Muscle of leg (tissue), 3 donors: ENCODE measurements at regions not wholly inside any gene's neighbourhood (a gene's known extent, or its start where the extent isn't known, plus 50 kb on each side); places are given as distances from the start of the nearest gene placed in this dataset.
"Not testable (repeated sequence)": the region's sequence is repeated elsewhere in the genome, so short reads cannot be mapped to it uniquely, and the experiment has no call there.

Experiments used
- DNase-seq: peaks from one replicate; pipeline ENCODE4 v3.0.0; 2013
- H3K27ac ChIP-seq: one replicate; pipeline ENCODE4 v1.5.1; 2013; ENCODE audit warnings: mild to moderate bottlenecking, low read length, control low read depth
- H3K27me3 ChIP-seq: one replicate; pipeline ENCODE4 v1.6.1; 2013; ENCODE audit warnings: low read length; ENCODE audit not compliant: control insufficient read depth, insufficient read depth
- H3K36me3 ChIP-seq: one replicate; pipeline ENCODE4 v1.6.1; 2013; ENCODE audit warnings: low read length; ENCODE audit not compliant: control insufficient read depth, insufficient read depth
- H3K4me1 ChIP-seq: one replicate; pipeline ENCODE4 v1.6.1; 2013; ENCODE audit warnings: low read length; ENCODE audit not compliant: control insufficient read depth, insufficient read depth
- H3K4me3 ChIP-seq: one replicate; pipeline ENCODE4 v1.5.1; 2013; ENCODE audit warnings: low read length, control low read depth
- H3K9me3 ChIP-seq: replicated peaks from 2 replicates; pipeline ENCODE4 v1.6.1; 2013; ENCODE audit warnings: low read depth, low read length; ENCODE audit not compliant: control insufficient read depth
- WGBS: methylation state at CpG from one replicate; pipeline ENCODE4 v1.1.5; 2013; ENCODE audit warnings: missing lambda C conversion rate; ENCODE audit not compliant: insufficient coverage; 5-methylcytosine and 5-hydroxymethylcytosine counted together

- not testable (repeated sequence) for H3K27me3 ChIP-seq, DNase-seq, H3K4me3 ChIP-seq, H3K36me3 ChIP-seq, H3K4me1 ChIP-seq, H3K27ac ChIP-seq
- peaks cover 13% of the 10 kb centered on the region for H3K9me3 ChIP-seq
- 65% methylated on average over 3 of the region's 3 CpGs for WGBS
These were observed 102.7 kb downstream of the EN1 start for GRCh38 chr2:118744682-118745181.

GRCh38 chr2:118738524-118739308, 108.7 kb downstream of the EN1 start:
- Histone ChIP-seq H3K27ac (no peak overlapping the region), H3K4me1 (peaks cover 7% of the 10 kb centered on the region), H3K27me3 (no peaks in the 10 kb centered on the region), H3K36me3 (no peaks in the 10 kb centered on the region), H3K4me3 (no peak overlapping the region), H3K9me3 (peaks cover 4% of the 10 kb centered on the region)
- DNase-seq = peak; percentile 89
- 31% methylated on average over 3 of the region's 7 CpGs for WGBS

GRCh38 chr2:118738106-118738505, 109.3 kb downstream of the EN1 start:
- H3K4me3 ChIP-seq = no peak overlapping the region
- peaks cover 7% of the 10 kb centered on the region for H3K4me1 ChIP-seq
- DNase-seq = no peak
- peaks cover 2% of the 10 kb centered on the region for H3K9me3 ChIP-seq
- no peaks in the 10 kb centered on the region for H3K27me3 ChIP-seq
- H3K36me3 ChIP-seq = no peaks in the 10 kb centered on the region
- H3K27ac ChIP-seq = no peak overlapping the region
- 100% methylated on average over 2 of the region's 3 CpGs for WGBS

- Histone ChIP-seq H3K4me3 (no peak overlapping the region), H3K27ac (no peak overlapping the region), H3K27me3 (no peaks in the 10 kb centered on the region), H3K36me3 (no peaks in the 10 kb centered on the region), H3K9me3 (peaks cover 2% of the 10 kb centered on the region), H3K4me1 (peaks cover 7% of the 10 kb centered on the region)
- no peak for DNase-seq
- WGBS = 54% methylated on average over 5 of the region's 5 CpGs
These were observed 109.8 kb downstream of the EN1 start for GRCh38 chr2:118737684-118738083.

GRCh38 chr2:118732432-118732831, 115.0 kb downstream of the EN1 start:
- peak; percentile 24 for DNase-seq
- WGBS = 90% methylated on average over 3 of the region's 3 CpGs
- Histone ChIP-seq H3K4me3 (no peak overlapping the region), H3K9me3 (peaks cover 7% of the 10 kb centered on the region), H3K4me1 (peaks cover 7% of the 10 kb centered on the region), H3K36me3 (no peaks in the 10 kb centered on the region), H3K27me3 (no peaks in the 10 kb centered on the region), H3K27ac (no peak overlapping the region)

- no CpG with 5 or more reads among the region's 1 CpG for WGBS
- H3K4me3 ChIP-seq = no peak overlapping the region
- no peak overlapping the region for H3K27ac ChIP-seq
- no peaks in the 10 kb centered on the region for H3K27me3 ChIP-seq
- H3K9me3 ChIP-seq = peaks cover 8% of the 10 kb centered on the region
- DNase-seq = peak; percentile 23
- peaks cover 7% of the 10 kb centered on the region for H3K4me1 ChIP-seq
- H3K36me3 ChIP-seq = no peaks in the 10 kb centered on the region
These were observed 116.0 kb downstream of the EN1 start for GRCh38 chr2:118731413-118731812.

GRCh38 chr2:118730405-118730804, 117.0 kb downstream of the EN1 start:
- Histone ChIP-seq H3K4me1 (peaks cover 7% of the 10 kb centered on the region), H3K4me3 (no peak overlapping the region), H3K27me3 (no peaks in the 10 kb centered on the region), H3K9me3 (peaks cover 8% of the 10 kb centered on the region), H3K27ac (no peak overlapping the region), H3K36me3 (no peaks in the 10 kb centered on the region)
- 35% methylated on average over 2 of the region's 3 CpGs for WGBS
- no peak for DNase-seq

GRCh38 chr2:118729760-118730159, 117.7 kb downstream of the EN1 start:
- H3K36me3 ChIP-seq = no peaks in the 10 kb centered on the region
- 0% methylated on average over 1 of the region's 1 CpG for WGBS
- H3K27ac ChIP-seq = no peak overlapping the region
- H3K4me3 ChIP-seq = no peak overlapping the region
- DNase-seq = no peak
- H3K9me3 ChIP-seq = peaks cover 8% of the 10 kb centered on the region
- peaks cover 7% of the 10 kb centered on the region for H3K4me1 ChIP-seq
- H3K27me3 ChIP-seq = no peaks in the 10 kb centered on the region

GRCh38 chr2:118728984-118729383, 118.5 kb downstream of the EN1 start:
- Histone ChIP-seq H3K36me3 (no peaks in the 10 kb centered on the region), H3K27me3 (no peaks in the 10 kb centered on the region), H3K9me3 (peaks cover 8% of the 10 kb centered on the region), H3K4me3 (no peak overlapping the region), H3K27ac (no peak overlapping the region), H3K4me1 (peaks cover 7% of the 10 kb centered on the region)
- no peak for DNase-seq

GRCh38 chr2:118726821-118727220, 120.6 kb downstream of the EN1 start:
- Histone ChIP-seq H3K27me3 (no peaks in the 10 kb centered on the region), H3K27ac (no peak overlapping the region), H3K36me3 (no peaks in the 10 kb centered on the region), H3K4me1 (peaks cover 6% of the 10 kb centered on the region), H3K9me3 (peaks cover 6% of the 10 kb centered on the region), H3K4me3 (no peak overlapping the region)
- no peak for DNase-seq

- H3K27ac ChIP-seq = no peak overlapping the region
These were observed 124.1 kb downstream of the EN1 start for GRCh38 chr2:118723394-118723793.

More at GRCh38 chr2:118723394-118723793, 124.1 kb downstream of the EN1 start:
- Histone ChIP-seq H3K27me3 (no peaks in the 10 kb centered on the region), H3K4me1 (no peaks in the 10 kb centered on the region), H3K36me3 (no peaks in the 10 kb centered on the region), H3K9me3 (peaks cover 6% of the 10 kb centered on the region), H3K4me3 (no peak overlapping the region)
- DNase-seq = no peak
- 44% methylated on average over 3 of the region's 4 CpGs for WGBS
